Lung microvascular endothelial cell (primary cell): ENCODE measurements at regions not wholly inside any gene's neighbourhood (a gene's known extent, or its start where the extent isn't known, plus 50 kb on each side); places are given as distances from the start of the nearest gene placed in this dataset.

Experiments
- DNase-seq, 2 donors: peaks; one replicate each; pipeline versions ENCODE4 v3.0.0 to v3.0.0-alpha.2; 2010; ENCODE audit warnings: low read depth in 2 of 2

DNA sequence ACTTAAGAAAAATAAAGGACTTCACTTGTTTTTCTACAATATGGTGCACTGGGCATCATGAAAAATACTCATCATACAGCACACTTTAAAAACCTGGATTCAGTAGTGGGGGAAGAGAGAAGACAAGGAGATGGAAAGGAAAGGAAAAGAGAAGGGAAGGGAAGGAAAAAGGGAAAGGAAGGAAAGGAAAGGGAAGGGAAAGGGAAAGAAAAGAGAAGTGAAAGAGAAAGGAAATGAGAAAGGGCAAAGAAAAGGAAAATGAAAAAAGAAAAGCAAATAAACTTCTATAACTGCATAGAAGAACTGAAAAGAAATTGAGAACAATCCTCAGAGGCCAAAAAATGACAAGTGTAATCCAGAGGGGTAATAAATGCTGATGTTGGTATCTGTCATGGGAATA, 388.1 kb upstream of the PKDCC start:
- DNase-seq = no peak

DNA sequence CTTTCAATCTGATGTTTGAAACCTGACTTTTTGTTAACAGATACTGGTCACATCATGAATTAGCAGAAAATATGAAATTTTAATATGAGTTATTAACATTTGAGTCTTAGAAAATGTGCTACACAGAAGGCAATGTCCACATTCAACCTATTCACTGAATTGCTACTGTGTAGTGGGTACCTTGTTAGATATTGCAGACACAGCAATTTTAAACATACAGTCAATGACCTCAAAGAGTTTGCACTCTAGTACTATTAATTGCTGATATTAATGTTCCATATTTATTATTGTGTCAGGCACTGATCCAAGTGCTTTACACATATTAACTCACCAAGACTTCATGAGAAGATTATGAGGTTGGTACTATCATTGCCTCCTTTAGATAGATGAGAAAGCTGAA, 385.4 kb upstream of the PKDCC start:
- no peak for DNase-seq

DNA sequence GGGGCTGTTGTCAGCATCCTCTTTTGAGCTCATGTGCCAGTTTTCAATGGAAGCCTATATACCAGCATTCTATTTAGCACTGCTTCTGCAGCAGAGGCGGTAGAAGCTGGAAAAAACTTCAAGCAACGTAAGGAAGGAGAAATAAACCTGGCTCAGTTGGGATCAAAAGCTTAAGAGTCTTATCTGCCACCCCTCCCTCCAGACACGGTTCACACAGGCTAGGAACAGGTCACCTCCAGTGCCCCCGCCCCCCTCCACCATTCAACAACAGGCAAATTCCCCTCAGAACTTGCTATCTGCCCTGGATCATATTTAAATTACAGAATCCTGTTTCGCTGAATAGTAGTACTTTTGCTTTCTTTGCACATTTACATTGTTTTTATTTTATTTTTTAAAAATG, 384.8 kb upstream of the PKDCC start:
- DNase-seq = no peak

DNA sequence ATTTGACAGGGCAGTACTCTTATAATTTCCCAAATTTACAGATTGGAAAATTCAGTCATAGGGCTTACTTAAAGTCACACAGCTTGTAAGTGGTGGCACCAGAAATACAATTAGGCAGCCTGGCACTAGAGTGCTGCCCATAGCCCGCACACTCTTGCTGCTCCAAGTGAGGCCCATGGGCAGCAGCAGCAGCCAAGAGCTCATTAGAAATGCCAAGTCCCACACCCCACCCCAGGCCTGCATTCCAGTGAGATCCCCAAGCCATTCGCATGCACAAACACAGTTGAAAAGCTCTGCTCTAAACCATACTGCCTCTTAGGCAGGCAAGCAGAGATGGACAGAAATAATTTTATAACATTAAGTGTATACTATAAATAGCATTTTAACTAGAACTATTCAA, 379.3 kb upstream of the PKDCC start:
- no peak for DNase-seq

DNA sequence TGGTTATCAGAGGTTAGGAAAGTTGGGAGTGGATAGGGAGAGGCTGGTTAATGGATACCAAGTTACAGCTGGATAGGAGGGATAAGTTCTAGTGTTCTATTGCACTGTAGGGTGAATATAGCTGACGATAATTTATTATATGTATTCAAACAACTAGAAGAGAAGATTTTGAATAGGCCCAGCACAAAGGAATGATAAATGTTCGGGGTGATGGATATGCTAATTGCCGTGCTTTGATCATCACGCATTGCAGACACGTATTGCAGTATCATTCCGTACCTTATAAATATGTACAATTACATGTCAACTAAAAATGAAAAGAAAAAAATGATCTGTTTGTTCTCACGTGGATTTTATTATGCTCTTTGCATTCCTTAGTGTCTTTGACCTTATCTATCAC, 369.2 kb upstream of the PKDCC start:
- DNase-seq = no peak

DNA sequence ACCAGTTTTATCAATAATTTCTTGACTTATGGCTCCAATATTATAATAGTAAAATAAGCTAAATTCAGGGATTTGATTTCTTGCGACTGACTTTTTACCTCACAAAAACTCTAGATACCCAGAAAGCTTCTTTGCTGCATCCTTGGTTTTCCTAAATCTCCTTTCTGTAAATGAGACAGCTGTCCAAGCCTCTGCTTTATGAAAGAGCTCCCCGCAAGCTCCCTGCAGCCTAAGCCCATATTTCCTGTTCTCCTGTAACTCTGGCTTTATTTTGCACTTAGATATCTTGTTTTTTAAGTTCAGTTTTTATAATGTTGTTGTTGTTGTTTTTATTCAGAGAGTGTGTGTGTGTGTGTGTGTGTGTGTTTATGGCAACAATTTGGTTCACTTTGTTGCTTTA, 361.7 kb upstream of the PKDCC start:
- no peak for DNase-seq

DNA sequence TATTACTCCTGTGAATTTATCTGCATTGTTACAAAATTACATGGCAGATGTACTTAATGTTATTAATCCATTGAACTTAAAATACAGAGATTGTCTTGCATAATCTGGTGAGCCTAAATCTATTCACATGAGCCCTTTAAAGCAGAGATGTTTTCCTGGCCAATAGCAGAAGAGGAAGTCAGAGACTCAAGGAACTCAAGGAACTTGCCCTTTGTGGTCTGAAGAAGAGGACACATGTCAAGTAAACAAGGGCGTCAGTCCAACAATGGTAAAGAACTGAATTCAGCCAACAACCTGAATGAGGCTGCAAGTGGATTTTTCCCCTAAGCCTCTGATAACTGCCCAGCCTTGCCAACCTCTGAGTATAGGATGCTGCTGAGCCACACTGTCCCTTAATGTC, 356.3 kb upstream of the PKDCC start:
- DNase-seq = no peak

DNA sequence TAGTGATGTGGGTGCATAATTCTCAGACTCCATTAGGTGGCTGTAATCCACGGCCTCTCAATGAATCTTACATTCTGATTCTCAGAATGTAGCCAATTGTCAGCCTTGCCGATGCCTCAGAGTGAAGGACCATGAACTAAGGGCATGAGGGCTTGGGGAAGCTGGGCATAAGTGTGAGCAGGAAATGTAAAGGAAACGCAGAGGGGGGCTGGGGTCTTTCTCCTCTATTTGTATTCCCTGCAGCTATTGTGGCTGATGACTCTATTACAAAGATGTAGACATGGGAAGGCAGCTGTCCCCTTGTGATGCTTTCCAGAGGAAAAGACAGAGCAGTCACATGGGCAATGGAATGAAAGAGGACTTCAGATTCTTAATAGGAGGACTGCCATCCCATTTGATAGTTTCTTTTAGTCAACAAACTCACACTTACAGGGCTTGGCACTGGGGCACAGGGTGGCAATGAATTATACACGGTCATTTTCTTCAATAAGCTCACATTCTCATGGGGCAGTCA, 353.2 kb upstream of the PKDCC start:
- DNase-seq = no peak

DNA sequence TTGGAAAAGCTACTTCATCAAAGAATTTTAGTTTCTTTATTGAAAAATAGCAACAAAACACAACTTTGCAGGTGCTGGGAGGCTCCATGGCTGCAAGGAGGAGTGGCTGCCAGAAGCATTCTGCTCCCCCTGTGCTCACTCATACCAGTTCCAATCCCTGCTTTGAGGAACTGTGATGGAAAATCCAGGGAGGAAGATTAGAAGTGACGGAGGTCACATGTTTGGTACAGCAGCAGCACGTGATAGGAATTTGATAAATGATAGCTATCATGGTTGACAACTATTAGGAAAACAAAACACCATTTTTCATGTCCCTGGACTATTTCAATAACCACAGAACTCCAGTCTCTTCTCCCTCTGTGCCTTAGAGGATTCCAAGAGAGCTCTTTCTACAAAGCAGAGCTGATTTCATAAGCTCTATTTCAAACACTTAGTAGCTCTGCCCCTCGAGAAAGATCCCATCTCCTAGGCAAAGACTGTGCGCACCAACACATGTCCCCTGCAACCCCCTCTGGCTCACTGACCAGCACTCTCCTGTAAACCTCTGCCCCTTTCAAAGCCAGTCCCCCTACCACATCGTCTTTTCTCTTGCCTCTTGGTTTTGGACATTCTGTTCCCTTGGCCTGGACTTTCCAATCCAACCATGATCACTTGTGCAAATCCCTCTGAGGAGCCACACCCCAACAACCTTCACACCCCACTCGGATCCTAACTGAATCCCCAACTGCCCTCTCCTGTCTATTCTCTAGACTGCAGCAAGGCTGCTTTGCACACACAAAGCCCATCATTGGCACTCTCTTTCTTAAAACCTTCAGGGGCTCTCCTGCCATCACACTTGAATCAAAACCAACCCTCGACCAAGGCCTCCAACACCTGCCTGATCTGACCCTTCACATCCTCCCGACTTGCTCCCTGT, 352.4 kb upstream of the PKDCC start:
- DNase-seq = no peak

DNA sequence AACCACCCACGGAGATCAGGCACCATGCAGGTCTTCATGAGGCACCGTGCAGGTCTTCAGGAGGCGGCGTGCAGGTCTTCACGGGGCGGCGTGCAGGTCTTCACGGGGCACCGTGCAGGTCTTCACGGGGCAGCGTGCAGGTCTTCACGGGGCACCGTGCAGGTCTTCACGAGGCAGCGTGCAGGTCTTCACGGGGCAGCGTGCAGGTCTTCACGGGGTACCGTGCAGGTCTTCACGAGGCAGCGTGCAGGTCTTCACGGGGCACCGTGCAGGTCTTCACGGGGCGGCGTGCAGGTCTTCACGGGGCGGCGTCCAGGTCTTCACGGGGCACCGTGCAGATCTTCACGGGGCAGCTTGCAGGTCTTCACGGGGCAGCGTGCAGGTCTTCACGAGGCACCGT, 350.4 kb upstream of the PKDCC start:
- no peak for DNase-seq

DNA sequence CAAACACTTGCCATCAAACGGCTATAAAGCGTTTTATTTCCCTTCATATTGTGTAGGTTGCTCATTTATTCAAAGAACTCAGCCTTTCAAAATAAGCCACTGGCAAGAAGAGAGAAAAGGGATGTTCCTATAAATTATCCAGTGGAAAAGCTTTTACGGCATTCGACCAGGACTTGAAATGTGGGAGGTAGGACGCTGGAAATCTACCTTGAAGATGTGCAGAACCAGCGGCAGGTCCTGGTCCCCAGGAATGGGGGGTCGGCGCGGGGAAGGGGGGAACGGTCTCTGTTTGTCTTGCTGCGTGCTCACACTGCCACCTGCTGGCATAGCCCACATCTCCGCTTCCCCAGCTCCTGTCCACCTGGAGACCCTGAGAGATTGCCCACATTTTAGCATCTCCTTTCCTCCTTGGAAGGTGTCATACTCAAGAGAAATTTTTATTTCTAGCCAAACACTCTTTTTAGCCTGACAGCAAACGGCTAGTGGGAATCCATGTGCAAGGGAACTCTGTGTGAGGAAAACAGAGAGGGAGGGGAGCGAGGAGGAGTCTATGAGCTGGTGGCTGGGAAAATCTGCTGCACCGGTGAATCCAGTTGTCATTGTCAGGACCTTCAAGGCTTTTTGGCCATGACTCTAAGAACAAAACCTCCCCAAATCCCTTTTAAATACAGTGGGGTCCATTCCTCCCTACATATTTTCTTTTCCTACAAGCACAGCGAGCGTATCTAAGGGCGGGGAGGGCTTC, 349.0 kb upstream of the PKDCC start:
- DNase-seq = peak; percentile 20 to 22

DNA sequence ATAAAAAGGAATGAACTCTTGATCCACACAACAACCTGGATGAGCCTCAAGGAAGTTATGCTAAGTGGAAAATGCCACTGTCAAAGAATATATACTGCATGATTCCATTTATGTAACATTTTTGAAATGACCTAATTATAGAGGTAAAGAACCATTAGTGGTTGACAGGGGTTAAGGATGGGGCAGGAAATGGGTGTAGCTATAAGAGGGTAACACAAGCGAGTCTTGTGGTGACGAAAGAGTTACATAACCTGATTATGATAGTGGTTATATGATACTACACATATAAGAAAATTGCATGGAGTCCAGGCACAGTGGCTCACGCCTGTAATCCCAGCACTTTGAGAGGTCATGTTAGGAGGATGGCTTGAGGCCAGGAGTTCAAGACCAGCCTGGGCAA, 346.6 kb upstream of the PKDCC start:
- no peak for DNase-seq

DNA sequence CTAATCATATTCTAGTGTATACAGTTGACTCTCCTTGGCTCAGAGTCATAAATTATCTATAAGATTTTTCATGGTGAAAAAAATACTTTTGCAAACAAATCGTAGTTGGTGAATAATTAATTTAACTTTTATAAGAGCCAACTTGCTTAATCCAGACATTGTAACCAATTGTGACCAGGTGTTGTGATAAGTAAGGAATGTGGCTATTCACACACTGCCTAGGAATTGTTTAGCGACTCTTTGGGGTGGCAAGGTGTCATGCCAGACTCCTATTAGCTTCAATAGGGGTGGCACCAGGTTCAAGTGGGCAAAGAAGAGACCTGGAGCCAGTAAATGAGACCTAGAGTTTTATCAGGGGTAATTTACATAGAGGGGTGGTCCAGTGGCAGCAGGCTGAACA, 344.7 kb upstream of the PKDCC start:
- DNase-seq = no peak

DNA sequence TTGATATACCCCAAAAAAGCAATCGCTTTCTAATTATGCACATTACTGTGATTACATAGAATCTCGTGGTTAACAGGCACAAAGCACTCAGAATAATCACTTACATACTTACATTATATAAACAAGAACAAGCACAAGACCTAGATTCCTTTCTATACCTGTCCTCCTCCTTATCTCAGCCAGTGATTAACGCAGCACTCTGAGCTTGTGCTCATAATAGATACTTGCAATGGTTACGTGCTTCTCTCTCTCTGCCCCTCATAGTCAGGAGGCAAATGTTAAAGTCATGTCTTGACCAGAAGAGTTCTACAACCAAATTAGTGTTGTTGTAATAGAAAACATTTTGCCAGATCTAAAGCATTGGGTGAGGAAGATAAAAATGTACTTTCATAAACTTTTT, 342.2 kb upstream of the PKDCC start:
- no peak for DNase-seq

DNA sequence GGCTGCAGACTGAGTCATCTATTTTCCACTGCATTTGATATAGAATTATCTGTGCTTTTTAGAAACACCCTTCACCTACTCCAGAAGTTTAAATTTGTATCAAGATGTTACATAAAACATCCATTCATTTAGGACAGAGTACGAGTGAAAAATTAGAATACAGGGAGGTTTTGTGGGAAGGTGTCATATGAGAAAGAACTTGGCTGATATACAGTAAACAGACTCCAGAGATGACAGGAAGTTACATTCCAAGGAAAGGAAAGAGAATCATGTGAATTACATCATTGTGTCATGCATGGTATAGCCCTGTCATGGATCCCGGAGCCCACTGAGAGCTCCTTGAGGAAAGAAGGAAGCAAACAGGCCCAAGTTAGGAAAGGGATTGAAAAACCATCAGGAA, 341.5 kb upstream of the PKDCC start:
- DNase-seq = no peak

DNA sequence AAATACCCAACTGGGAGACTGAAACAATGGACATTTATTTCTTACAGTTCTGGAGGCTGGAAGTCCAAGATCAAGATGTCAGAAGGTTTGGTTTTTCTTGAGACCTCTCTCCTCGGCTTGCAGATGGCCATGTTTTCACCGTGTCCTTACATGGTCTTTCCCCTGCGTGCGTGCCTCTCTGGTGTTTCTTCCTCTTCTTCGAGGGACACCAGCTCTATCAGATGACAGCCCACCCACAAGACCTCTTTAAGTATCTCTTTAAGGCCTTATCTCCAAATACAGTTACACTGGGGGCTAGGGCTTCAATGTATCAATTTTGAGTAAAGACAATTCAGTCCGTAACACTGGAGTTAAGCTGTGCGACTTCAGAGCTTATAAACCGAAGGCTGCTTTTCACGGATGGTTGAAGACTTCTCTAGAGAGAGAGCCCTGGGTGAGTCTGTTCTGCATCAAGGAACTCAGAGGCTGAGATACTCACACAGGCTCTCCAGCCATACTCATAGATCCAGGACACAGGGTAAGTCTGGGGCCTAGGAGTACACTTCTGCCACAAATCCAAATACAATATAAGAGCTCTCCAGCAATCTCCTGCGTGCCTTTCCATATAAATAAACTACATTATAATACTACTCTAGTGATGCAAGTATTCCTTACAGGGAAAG, 339.9 kb upstream of the PKDCC start:
- DNase-seq = no peak

DNA sequence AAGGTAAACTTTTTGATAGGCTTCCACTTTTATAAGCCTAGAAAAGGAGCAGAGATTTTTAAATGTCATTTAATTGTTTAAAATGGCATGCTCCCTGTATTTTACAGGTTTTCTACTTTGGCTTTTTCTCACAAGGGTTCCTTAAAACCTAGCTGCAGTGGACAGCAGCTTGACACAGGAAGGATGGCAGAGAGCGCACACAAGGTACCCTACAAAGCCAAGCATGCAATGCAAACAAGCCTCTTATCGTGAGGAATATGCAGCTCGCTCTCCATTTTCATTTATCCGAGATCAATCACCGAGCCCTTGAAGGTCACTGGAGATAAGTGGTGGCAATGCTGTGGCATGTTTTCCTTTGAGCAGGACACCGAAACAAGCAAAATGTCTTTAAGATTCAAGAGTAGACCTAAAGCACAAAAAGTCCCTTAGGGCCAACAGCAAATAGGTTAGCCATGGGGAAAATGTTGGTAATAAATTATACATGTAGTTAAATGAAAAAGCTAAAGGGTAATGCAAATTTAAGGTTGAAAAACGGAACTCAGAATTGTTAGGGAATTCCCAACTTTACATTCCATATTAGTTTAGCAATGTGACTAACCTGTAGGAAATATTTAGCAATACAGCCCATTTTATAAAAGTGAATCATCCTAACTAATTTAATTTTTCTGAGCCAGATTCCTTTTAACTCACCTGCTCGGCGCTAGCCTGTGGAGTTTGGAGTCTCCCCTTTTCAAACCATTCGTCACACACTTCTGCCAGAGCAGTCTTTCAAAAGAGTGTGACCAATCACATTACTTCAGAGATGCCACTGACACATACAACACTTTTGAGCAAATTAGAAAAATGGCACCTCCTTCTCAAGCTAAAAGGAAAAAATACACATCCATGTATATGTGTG, 337.9 kb upstream of the PKDCC start:
- DNase-seq = no peak

DNA sequence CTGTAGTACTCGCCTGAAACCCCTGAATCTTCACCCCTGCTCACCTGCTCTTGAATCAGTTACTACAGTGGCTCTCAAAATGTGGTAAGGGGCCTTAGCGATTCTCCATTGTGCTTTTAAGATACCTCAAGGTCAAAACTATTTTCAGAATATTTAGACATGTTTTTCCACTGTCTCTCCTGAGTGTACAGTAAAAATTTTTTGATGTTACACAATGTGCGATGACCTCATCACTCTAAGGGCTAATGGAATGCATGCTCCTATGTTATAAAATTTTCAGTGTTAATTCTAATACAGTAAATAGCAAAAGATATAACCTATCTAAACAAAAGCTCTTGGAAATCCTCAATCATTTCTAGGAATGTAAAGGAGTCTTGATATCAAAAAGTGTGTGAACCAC, 336.9 kb upstream of the PKDCC start:
- DNase-seq = no peak

DNA sequence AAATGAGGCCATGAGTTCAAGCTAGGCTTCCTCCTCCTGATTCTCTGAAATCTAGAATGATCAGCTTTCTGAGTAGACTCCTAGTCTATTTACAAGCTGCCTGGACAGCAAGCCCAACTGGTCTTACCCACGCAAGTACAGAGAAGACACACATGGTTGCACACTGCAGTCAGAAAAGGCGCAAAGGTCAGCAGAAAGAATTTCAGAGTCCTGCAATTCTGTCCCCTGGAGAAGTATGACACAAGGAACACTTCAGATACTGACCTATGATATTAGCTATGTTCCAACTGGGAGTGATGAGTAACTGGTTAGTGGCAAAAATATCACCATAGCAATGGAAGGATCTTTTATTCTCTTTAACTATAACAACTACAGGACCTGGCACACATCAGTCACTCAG, 336.1 kb upstream of the PKDCC start:
- DNase-seq = no peak

DNA sequence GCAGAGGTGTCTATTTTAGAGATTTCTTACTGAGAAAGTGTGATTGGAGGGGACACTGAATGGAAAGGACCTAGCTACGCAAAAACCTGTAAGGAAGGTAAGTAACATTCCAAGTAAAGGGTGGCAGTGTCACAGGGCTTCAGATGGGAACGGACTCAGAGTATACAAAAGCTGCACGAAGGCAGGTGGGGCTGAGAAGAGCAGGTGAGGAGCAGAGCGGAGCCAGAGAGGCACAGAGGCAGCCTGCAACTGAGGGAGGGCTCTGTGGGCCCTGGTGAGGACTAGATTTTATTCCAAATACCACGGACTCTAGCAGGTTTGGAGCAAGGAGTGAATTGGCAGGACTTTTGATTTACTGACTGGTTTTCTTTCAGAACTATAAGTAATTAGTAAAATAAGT, 331.3 kb upstream of the PKDCC start:
- DNase-seq = no peak

DNA sequence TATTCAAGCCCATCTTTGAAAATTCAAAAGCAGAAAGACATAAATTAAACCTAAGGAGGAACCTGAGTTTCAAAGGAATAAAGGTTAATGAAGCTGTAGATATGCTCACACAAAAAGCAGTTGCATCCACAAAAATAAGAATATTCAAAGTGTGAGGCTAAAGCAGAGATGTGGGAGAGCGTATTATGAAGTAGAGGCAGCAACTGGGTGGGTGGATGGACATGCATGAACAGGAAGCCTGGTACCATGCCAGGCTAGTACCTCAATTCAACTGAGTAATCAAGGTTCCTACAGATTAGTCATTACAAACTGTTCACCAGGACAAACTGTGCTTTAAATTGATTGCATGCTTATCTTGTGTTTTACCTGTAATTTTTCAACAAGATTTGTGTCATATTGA, 330.0 kb upstream of the PKDCC start:
- DNase-seq = no peak
